ENCODE measurements at regions not wholly inside any gene's neighbourhood (a gene's known extent, or its start where the extent isn't known, plus 50 kb on each side); places are given as distances from the start of the nearest gene placed in this dataset.

DNA sequence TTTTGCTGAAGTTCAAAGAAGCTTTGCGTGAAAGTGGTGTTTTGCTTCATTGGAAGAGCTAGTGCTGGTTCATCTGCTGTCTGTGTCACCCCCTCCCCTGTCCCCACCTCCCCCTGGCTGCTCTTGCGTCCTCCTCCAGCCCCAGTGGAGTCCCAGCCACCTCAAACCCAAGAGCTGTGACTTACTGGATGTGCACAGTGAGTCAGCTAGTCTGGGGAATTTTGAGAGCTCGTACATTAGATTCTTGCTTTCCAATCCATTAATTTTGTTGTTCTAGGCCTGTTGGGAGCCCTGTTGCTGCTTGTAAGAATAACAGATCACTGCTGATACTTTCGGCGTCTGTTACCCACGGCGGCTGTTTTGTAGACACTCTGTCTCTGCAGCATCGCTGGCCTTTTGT lies 412.1 kb downstream of the TSN start:
- WGBS, 2 donors: 64 to 68% methylated on average over 7 to 8 of the region's 8 CpGs
- DNase-seq: no peak
- intact Hi-C loops (cut with DNase I): no loop called here

DNA sequence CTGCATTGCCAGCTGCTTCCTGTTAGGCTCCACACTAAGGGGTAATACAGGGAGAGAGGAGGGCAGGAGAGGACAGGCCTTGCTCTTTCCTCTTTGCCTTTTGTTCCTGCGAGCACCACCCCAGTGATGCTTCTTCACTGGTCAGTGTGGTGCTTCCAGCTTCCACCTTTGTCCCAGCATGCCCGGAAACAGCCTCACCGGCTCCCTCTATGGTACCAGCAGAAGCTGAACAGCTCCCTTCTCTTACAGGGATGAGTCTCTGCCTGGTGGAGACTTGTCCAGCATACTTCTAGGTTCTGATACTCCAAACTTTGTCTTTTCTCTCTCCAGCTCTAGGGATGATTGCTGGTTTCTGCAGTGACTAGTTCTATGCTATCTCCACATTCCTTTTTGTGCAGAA lies 413.3 kb downstream of the TSN start:
- DNase-seq (no peak), ATAC-seq (no peak)
- H3K4me1 ChIP-seq: no peaks in the 10 kb centered on the region
- H3K36me3 ChIP-seq (replicated peaks in 1 of 2; ENCODE audit: insufficient read depth in 1 of 2, low read depth in 2 of 2): no peaks in the 10 kb centered on the region
- H3K9me3 ChIP-seq: no peaks in the 10 kb centered on the region
- no peaks in the 10 kb centered on the region for H3K27me3 ChIP-seq
- WGBS, 2 donors: 56 to 59% methylated on average over 3 of the region's 3 CpGs
- intact Hi-C loops (cut with DNase I): no loop called here
- no peak overlapping the region for H3K27ac ChIP-seq
- no peak for TF ChIP-seq POLR2A (IDR thresholded peaks at IDR 0.05)
- no peak overlapping the region for H3K4me3 ChIP-seq

More for the DNA sequence above, 412.1 kb downstream of the TSN start:
- Histone ChIP-seq H3K4me3 (no peak overlapping the region), H3K27me3 (no peaks in the 10 kb centered on the region), H3K9me3 (no peaks in the 10 kb centered on the region), H3K27ac (no peak overlapping the region), H3K4me1 (no peaks in the 10 kb centered on the region), H3K36me3 (replicated peaks in 1 of 2; ENCODE audit: insufficient read depth in 1 of 2, low read depth in 2 of 2) (no peaks in the 10 kb centered on the region)
- no peak for ATAC-seq
- TF ChIP-seq, protein P1, sequence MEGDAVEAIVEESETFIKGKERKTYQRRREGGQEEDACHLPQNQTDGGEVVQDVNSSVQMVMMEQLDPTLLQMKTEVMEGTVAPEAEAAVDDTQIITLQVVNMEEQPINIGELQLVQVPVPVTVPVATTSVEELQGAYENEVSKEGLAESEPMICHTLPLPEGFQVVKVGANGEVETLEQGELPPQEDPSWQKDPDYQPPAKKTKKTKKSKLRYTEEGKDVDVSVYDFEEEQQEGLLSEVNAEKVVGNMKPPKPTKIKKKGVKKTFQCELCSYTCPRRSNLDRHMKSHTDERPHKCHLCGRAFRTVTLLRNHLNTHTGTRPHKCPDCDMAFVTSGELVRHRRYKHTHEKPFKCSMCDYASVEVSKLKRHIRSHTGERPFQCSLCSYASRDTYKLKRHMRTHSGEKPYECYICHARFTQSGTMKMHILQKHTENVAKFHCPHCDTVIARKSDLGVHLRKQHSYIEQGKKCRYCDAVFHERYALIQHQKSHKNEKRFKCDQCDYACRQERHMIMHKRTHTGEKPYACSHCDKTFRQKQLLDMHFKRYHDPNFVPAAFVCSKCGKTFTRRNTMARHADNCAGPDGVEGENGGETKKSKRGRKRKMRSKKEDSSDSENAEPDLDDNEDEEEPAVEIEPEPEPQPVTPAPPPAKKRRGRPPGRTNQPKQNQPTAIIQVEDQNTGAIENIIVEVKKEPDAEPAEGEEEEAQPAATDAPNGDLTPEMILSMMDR (IDR thresholded peaks at IDR 0.05): no peak
- TF ChIP-seq POLR2A (IDR thresholded peaks at IDR 0.05): no peak

DNA sequence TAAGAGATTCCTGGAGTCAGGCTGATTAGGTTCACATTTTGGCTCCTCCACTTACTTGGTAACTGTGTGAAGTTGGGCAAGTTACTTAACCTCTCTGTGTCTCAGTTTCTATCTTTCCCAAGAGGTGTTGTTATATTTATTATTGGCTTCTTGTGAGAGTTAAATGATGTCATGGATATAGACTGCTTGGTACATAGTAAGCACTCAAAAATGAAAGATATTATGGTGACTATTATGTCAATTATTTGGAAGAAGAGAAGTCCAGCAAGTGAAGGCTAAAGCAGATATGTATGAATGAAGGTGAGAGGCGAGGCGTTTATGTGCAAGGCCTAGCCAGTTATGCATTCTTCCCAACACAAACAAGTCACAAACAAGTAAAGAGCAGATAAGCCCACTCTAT lies 417.4 kb downstream of the TSN start:
- Histone ChIP-seq H3K27me3 (no peaks in the 10 kb centered on the region), H3K4me1 (no peaks in the 10 kb centered on the region), H3K27ac (no peak overlapping the region), H3K36me3 (replicated peaks in 1 of 2; ENCODE audit: insufficient read depth in 1 of 2, low read depth in 2 of 2) (no peaks in the 10 kb centered on the region), H3K9me3 (no peaks in the 10 kb centered on the region), H3K4me3 (no peak overlapping the region)
- TF ChIP-seq, protein P1 (IDR thresholded peaks at IDR 0.05): no peak
- no peak for TF ChIP-seq POLR2A (IDR thresholded peaks at IDR 0.05)
- intact Hi-C loops (cut with DNase I): no loop called here
- no peak for DNase-seq
- ATAC-seq: no peak
- WGBS, 2 donors: 78 to 79% methylated on average over 2 of the region's 2 CpGs

DNA sequence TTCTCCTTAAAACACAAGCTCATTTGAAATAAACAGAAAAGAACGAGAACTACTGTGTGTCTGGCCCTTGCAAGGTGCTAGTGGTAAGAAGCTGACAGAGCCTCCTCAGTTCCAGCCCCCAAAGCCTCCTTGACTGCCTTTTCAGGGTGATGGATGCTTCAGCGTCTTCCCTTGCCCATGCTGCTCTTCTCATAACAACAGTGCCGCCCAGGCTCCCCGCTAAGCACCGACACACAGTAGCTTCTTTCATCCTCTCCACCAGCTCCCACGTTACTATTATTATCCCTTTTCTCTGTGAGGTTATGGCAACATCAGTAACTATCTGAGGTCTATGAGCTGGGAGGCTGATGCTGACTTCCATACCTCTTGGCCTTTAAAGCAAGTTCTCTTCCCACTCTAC lies 418.6 kb downstream of the TSN start:
- ATAC-seq (no peak), DNase-seq (no peak)
- Histone ChIP-seq H3K4me1 (no peaks in the 10 kb centered on the region), H3K4me3 (no peak overlapping the region), H3K9me3 (no peaks in the 10 kb centered on the region), H3K27me3 (no peaks in the 10 kb centered on the region), H3K36me3 (replicated peaks in 1 of 2; ENCODE audit: insufficient read depth in 1 of 2, low read depth in 2 of 2) (no peaks in the 10 kb centered on the region), H3K27ac (no peak overlapping the region)
- intact Hi-C loops (cut with DNase I): no loop called here
- no peak for TF ChIP-seq POLR2A (IDR thresholded peaks at IDR 0.05)
- TF ChIP-seq, protein P1 (IDR thresholded peaks at IDR 0.05): no peak
- 60 to 68% methylated on average over 6 of the region's 6 CpGs for WGBS, 2 donors

DNA sequence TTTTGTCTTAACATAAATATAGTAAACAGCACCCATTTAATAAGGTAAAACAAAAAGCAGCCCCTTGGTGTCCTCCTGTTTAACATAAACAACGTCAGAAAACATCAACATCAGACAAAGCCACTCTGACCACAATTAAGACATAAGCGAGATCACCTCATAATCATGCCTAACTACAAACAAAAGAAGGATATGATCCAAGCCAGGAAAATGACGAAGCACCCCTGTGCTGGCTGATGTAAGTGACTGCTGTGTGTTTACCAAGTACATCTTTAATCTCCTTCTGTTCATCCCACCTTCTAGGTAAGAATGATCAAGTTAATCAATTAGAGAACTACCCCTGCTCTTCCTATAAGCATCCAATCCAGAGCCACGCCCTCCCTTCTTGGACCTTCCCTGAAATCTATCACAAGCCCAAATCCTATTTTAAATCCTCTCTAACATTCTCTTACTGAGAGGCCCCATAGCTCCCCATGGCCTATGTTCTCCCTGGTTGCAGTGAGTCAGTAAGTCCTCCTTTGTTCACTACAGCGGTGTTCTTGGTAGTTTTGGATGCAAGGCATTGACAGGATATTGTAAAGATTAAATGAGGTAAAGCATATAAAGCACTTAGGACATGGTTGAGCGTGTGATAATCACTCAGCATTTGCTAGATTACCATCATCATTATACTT lies 424.2 kb downstream of the TSN start:
- Histone ChIP-seq H3K27ac (no peak overlapping the region), H3K9me3 (no peaks in the 10 kb centered on the region), H3K4me3 (no peak overlapping the region), H3K27me3 (no peaks in the 10 kb centered on the region), H3K36me3 (replicated peaks in 1 of 2; ENCODE audit: insufficient read depth in 1 of 2, low read depth in 2 of 2) (no peaks in the 10 kb centered on the region), H3K4me1 (no peaks in the 10 kb centered on the region)
- ATAC-seq: no peak
- TF ChIP-seq, protein P1 (IDR thresholded peaks at IDR 0.05): no peak
- TF ChIP-seq POLR2A (IDR thresholded peaks at IDR 0.05): no peak
- intact Hi-C loops (cut with DNase I): no loop called here
- 60 to 68% methylated on average over 6 of the region's 6 CpGs for WGBS, 2 donors
- DNase-seq: no peak

Data from body of pancreas (tissue), 4 donors.